GM21825 (cell line): ENCODE measurements at regions not wholly inside any gene's neighbourhood (a gene's known extent, or its start where the extent isn't known, plus 50 kb on each side); places are given as distances from the start of the nearest gene placed in this dataset.

ENCODE experiments used
- ATAC-seq: cut with Tn5 transposase; IDR thresholded peaks from one replicate; pipeline ENCODE4 v1.9.1; 2021; ENCODE audit warnings: mild to moderate bottlenecking, moderate library complexity; ENCODE audit not compliant: unreplicated experiment

GRCh38 chr6:113570161-113570560, 287.0 kb upstream of the MARCKS start:
- no peak for ATAC-seq

- ATAC-seq, result no peak
Measured at GRCh38 chr6:113570641-113571040, 286.5 kb upstream of the MARCKS start.

GRCh38 chr6:113574147-113574546, 283.0 kb upstream of the MARCKS start:
- ATAC-seq, result no peak

- ATAC-seq, result no peak
Measured at GRCh38 chr6:113576310-113576709, 280.8 kb upstream of the MARCKS start.

- ATAC-seq, result no peak
Measured at GRCh38 chr6:113578691-113579090, 278.5 kb upstream of the MARCKS start.

GRCh38 chr6:113584767-113585166, 272.4 kb upstream of the MARCKS start:
- ATAC-seq, result no peak

- no peak for ATAC-seq
Measured at GRCh38 chr6:113585246-113585645, 271.9 kb upstream of the MARCKS start.

- ATAC-seq, result no peak
Measured at GRCh38 chr6:113586413-113587077, 270.6 kb upstream of the MARCKS start.

GRCh38 chr6:113587078-113587699, 270.0 kb upstream of the MARCKS start:
- no peak for ATAC-seq

- no peak for ATAC-seq
Measured at GRCh38 chr6:113588646-113589045, 268.5 kb upstream of the MARCKS start.

- peak; percentile 54 for ATAC-seq
Measured at GRCh38 chr6:113591896-113592827, 265.0 kb upstream of the MARCKS start.

- no peak for ATAC-seq
Measured at GRCh38 chr6:113594726-113595125, 262.4 kb upstream of the MARCKS start.

- no peak for ATAC-seq
Measured at GRCh38 chr6:113595911-113596376, 261.2 kb upstream of the MARCKS start.

- ATAC-seq, result peak; percentile 17
Measured at GRCh38 chr6:113596387-113597230, 260.5 kb upstream of the MARCKS start.

- peak; percentile 53 for ATAC-seq
Measured at GRCh38 chr6:113597231-113597583, 259.9 kb upstream of the MARCKS start.

- ATAC-seq, result no peak
Measured at GRCh38 chr6:113598786-113599185, 258.4 kb upstream of the MARCKS start.

- ATAC-seq, result no peak
Measured at GRCh38 chr6:113599444-113599843, 257.7 kb upstream of the MARCKS start.

- ATAC-seq, result no peak
Measured at GRCh38 chr6:113600551-113601339, 256.4 kb upstream of the MARCKS start.

GRCh38 chr6:113607821-113608545, 249.2 kb upstream of the MARCKS start:
- no peak for ATAC-seq
